ENCODE measurements at regions not wholly inside any gene's neighbourhood (a gene's known extent, or its start where the extent isn't known, plus 50 kb on each side); places are given as distances from the start of the nearest gene placed in this dataset.
"Not testable (repeated sequence)": the region's sequence is repeated elsewhere in the genome, so short reads cannot be mapped to it uniquely, and the experiment has no call there.

DNA sequence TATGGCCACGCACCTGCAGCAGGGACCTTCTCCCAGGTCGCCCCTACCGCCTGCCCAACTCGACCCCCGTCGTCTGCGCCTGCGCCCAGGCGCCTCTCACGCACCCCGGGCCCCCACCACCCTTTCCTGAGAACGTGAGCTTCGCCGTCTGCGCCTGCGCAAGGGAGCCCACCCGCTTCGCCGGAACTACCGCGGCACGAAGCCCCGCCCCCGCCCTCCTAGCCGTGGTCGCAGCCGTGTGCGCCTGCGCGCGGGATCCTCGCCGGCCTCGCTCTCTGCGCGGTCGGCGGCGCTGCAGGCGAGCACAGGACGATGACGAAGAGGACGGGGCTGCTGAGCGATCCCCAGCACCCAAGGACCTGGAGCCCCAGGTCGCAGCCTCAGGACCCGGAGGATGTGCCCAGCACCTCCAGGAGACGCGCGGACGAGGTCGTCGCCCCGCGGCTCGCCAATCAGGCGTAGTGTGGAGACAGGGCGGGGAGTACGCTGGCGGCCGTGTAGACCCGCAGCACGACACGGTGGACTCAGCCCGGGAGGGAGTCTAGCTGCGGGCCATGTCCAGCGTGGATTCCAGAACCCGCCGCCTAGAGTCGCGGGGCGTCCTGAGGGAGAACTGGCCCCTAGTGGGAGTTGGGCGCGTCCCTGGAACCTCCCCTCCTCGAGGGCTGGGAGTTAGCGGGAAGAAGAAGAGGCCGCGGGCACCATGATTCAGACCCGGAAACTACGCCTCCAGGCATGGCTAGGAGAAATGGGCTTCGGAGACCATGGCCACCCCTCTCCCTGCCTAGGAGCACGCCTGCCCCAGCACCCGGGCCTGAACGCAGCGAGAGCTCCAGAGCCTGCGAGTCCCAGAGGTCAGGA, 1120.8 kb upstream of the TMEM132C start:
- peak; percentile 75 for DNase-seq

DNA sequence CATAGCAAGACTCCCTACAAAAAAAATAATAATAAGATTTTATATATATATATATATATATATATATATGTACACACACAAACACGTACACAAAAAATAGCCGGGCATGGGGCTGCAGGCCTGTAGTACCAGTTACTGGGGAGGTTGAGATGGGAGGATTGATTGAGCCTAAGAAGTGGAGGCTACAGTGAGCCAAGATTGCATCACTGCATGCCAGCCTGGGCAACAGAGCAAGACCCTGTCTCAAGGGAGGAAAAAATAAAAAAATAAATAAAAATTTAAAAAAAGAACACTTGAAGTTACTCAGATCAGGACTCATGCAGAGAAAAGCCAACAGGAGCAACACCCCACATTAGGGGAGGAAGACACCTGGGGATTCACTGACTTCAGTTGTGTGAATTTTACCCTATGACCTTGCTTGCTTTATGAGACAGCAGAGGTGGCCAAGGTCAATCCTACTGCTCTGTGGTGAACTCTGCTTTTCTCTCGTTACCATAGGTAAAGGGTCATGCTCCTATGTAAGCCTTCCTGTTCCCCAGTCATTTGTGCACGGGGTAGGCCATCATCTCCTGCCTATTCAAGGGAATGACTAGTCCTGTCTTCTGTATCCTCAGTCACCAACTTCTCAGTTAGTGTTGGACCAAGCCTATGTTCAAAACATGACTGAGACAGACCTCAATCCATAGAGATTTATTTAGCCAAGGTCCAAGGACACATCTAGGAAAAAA, 1119.8 kb upstream of the TMEM132C start:
- no peak for DNase-seq

DNA sequence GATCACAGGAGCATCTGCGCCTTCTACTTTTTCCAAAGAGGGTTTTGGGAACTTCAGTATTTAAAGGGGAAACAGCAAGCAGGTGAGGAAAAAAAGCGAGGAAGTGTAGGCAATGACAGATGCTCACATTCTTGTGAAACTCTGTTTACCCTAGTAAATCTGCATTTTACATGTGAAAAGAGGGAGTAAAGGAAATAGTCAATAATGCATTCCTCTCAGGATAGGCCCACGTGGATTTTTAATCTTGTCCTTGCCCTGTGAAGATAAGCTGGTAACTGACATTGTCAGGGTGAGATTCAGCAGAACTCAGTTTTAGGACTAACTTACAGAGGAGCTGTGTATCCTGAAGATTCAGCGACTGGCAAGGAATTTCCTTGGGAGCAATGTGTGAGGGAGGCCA, 1119.2 kb upstream of the TMEM132C start:
- DNase-seq: no peak

DNA sequence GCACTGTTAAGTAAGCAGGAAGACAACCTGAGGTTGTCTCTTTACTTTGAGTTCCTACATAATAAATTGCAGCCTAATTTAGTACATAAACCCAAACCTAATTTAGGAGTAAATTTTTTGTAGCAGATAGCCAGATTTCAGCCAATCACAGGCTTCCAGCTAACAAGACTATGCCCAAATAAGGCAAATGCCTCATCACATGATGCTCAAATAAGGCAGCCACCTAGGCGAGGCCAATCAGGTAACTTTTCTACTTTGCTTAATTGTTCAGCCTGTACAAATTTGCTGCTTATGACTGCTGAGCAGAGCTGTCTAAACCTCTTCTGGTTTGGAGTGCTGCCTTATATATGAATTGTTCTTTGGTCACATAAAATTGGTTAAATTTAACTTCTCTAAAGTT, 1118.7 kb upstream of the TMEM132C start:
- DNase-seq: no peak

DNA sequence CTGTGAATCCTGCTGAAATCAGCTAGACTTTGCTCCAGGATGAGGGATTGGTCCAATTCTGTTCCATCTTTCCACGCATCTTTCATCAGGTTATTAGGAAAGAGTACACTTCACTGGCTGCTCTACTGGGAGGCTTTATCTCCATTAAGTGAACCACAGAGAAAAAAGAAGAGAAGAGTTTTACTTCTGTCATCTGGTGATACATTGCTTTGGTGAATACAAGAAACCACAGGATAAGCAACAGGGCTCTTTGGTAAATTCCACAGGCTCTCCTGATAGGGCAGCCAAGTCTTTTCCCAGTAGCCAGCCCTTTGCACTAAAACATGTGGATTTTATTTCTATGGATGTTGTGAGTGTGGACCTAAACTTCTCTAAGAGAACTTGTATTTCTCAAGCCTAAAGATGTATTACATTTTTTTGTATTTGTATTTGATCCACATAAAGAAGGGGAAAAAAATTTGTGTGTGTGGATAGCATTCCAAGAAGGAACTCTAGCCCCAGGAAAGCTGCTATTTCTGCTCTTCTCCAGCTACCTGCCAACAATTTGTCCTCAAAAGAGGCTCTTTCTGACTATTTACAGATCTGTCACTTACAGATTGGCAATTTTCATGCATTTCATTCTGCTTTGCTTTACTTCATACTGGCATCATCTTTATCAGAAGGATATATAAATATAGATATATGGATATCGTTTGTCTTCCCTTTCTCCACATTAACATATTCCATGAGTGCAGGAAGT, 1117.6 kb upstream of the TMEM132C start:
- no peak for DNase-seq

DNA sequence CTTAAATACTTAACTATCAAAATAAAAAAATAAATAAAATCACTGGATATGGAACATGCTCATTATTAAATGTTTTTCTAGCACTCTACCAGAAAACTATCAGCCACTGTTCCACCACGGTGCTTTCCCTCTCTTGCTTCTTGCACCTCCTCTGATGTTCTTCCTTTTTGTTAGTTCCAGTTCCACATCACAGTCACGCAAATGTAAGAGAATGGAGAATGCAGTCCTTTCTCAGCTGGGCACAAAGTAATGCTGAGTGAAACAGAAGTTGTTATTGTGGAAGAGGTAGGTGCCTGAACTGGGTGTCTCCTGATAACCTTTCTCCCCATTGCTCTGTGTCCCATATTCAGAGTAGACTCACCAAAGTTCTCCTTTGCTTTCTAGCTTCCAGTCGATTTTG, 1116.9 kb upstream of the TMEM132C start:
- DNase-seq: no peak

DNA sequence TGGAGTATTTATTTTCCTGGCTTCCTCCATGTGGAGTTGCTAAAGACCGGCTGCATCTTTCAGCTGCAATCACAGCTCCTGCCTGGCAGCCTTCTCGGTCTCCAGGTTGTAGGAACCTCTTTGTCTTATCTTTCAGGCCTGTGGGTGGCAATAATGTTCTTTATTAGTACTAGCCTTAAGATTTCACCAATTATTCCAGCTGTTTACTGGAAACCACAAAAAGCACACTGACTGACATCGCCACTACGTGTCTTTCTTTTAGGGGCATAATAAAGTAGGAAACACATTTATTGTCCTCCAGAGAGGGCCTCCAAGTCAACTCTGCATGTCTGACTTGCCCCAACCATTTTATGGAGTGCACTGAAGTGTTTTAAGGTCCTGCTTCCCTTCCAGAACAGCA, 1116.5 kb upstream of the TMEM132C start:
- no peak for DNase-seq

DNA sequence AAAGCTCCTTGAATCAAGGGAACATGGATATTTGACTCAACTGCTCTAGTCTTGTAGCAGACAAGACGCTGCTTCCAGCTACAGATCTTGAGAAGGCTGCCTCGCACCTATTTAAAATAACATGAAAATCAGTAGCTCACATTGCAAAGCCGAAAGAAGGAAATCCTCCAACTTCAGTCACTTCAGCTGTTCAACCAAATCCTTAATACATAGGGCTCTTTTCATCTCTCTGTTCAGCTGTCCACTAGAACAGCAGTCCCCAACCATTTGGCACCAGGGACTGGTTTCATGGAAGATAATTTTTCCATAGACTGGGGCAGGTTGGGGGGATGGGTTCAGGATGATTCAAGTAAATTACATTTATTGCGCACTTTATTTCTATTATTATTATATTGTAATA, 1116.0 kb upstream of the TMEM132C start:
- no peak for DNase-seq

DNA sequence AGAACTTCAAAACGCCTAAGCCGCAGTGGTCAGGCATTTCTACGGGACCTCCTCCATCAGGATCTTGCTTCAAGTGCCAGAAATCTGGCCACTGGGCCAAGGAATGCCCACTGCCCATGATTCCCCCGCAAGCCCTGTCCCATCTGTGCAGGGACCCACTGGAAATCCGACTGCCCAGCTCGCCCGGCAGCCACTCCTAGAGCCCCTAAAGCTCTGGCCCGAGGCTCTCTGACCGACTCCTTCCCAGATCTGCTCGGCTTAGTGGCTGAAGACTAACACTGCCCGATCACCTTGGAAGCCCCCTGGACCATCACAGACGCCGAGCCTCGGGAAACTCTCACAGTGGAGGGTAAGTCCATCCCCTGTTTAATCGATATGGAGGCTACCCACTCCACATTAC, 1113.0 kb upstream of the TMEM132C start:
- no peak for DNase-seq

DNA sequence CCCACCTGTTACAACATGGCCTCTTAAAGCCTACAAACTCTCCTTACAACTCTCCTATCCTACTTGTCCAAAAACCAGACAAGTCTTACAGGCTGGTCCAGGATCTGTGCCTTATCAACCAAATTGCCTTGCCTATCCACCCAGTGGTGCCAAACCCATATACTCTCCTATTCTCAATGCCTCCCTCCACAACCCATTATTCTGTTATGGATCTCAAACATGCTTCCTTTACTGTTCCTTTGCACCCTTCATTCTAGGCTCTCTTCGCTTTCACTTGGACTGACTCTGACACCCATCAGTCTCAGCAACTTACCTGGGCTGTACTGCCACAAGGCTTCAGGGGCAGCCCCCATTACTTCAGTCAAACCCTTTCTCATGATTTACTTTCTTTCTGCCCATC, 1112.1 kb upstream of the TMEM132C start:
- not testable (repeated sequence) for DNase-seq

DNA sequence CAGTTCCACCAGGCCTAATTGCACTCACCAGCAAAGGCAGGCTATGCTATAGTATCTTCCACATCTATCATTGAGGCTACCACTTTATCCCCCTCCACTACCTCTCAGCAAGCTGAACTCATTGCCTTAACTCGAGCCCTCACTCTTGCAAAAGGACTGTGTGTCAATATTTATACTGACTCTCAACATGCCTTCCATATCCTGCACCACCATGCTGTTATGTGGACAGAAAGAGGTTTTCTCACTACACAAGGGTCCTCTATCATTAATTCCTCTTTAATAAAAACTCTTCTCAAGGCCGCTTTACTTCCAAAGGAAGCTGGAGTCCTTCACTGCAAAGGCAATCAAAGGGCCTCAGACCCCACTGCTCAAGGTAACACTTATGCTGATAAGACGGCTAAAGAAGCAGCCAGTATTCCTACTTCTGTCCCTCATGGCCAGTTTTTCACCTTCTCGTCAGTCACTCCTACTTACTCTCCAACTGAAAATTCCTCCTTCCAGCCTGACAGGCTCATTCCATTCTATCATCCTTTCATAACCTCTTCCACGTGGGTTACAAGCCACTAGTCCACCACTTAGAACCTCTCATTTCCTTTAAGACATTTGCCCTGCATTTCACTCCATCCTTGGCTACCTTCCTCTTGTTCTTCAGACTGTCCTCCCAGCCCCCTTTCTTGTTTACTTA, 1110.9 kb upstream of the TMEM132C start:
- not testable (repeated sequence) for DNase-seq

DNA sequence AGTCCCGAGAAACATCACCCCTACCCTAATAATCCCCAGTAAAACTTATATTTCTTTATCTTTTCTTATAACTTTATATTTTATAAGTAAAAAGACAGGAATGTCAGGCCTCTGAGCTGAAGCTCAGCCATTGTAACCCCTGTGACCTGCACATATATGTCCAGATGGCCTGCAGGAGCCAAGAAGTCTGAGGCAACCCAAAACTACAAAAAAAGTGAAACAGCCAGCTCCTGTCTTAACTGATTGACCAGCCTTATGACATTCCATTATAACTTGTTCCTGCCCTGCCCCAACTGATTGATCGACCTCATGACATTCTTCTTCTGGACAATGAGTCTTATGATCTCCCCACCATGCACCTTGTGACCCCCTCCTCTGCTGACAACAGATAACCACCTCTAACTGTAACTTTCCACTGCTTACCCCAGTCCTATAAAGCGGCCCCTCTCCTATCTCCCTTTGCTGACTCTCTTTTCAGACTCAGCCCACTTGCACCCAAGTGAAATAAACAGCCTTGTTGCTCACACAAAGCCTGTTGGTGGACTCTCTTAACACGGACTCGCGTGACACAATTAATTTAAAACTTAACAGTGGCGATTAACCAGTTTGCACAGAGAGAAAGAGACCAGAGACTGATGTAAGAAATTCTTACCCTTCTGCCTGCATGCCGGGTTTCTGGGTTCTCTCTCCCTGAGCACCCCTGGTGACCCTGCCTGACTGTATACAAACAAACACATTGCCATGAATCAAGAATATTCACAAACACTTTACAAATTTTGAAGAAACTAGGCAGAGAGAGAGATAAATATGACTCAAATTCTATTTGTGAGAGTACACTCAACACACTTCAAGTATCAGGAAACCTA, 1109.2 kb upstream of the TMEM132C start:
- DNase-seq: not testable (repeated sequence)

DNA sequence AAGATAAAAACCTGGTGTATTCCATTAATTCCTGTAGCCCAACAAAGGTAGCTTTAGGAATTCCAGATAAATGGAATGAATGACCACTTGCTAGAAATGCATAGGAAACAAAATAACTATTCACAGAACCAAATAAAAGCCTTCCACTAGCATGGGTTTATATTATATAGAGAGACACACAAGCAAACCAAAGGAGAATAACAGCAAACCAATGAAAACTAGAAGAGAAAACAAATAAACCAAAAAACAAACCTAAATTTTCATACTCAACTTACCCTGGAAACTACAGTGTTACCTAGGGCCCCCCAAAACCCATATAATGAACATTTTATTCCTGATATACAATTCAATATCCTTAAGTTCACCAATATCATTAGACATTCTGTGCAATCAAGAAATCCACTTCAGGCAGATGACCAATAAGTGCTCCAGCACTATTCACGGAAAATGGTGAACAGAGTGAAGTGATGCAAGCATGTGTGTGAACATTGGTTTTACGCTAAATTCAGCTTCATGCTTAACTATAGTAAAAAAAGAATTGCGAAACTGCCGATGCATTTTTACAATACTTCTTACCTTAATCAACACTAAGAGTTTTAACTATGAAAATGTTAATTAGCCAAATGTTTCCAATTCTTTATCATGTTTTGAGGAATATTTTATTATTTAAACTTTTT, 1108.4 kb upstream of the TMEM132C start:
- no peak for DNase-seq

DNA sequence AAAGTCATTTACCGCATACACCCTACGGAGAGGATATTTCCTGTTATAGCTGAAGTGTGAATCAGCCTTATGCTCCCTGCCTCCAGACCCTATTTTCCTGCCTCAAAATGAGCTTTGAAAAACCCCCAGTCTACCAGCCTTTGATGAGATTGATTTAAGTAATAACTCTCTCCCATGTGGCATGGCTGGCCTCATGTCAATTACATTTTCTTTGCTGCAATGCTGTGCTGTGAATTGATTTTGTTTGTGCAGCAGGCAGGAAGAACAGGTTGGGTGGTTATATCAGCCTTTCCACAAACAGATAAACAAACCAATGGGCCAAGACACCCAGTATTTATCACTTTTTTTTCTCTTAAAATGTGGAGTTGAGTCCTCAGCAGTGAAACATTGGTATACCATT, 1105.5 kb upstream of the TMEM132C start:
- no peak for DNase-seq

DNA sequence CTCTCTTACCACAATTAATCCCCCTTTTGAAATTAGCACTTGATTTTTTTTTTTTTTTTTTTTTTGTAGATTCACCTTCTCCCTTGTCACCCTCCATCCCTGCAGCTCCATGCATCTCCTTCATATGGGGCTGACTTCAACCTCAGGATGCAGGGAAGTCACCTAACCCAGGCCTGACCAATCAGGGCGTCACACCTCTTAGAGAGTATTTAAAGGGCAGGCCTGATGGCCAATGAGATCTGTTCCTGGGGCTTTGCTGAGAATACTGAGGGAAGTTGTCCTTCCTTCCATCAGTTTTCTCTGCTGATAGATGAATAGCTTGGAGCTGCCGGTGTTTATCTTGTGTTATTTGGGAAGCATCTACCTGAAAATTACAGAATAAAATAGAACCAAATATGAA, 1104.7 kb upstream of the TMEM132C start:
- no peak for DNase-seq

DNA sequence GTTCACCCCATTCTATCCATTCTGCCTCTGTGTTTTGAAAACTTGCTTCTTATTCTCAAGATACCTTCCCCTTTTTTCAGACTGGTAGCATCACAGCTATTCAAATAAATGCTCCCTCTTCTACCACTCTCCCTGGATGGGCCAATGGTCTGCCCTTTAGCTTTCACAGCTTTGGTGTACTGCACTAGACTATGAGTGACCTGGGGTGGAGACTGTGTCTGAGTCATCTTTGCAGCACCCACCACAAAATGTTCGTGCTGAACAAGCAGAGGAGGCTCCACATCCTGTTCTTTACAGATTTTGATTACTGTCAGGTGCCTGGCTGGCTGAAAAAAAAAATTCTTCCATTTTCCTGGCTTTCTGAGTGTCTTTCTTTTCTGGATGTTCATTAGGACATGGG, 1104.1 kb upstream of the TMEM132C start:
- DNase-seq: no peak

DNA sequence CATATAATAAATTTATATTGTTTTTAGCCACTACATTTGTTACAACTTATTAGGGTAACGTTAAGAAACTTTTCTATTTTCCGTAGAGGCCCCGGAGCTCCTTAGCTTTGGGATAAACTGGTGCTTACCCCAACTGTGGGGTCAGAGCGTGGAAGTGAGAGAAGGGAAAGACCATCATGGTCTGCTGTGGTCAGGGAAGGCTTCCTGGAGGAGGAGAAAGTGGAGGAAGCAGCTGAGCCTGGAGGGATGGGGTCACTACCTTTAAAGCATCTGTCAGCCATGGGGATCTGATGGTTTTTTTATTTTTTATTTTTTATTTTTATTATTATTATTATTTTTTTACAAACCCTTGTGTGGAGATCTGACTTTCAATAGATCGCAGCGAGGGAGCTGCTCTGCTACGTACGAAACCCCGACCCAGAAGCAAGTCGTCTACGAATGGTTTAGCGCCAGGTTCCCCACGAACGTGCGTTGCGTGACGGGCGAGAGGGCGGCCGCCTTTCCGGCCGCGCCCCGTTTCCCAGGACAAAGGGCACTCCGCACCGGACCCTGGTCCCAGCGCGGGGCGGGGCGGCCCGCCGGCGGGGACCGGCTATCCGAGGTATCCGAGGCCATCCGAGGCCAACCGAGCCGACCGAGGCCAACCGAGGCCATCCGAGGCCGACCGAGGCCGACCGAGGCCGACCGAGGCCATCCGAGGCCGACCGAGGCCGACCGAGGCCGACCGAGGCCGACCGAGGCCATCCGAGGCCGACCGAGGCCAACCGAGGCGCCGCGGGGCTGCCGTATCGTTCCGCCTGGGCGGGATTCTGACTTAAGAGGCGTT, 1101.2 kb upstream of the TMEM132C start:
- DNase-seq: peak; percentile 70

DNA sequence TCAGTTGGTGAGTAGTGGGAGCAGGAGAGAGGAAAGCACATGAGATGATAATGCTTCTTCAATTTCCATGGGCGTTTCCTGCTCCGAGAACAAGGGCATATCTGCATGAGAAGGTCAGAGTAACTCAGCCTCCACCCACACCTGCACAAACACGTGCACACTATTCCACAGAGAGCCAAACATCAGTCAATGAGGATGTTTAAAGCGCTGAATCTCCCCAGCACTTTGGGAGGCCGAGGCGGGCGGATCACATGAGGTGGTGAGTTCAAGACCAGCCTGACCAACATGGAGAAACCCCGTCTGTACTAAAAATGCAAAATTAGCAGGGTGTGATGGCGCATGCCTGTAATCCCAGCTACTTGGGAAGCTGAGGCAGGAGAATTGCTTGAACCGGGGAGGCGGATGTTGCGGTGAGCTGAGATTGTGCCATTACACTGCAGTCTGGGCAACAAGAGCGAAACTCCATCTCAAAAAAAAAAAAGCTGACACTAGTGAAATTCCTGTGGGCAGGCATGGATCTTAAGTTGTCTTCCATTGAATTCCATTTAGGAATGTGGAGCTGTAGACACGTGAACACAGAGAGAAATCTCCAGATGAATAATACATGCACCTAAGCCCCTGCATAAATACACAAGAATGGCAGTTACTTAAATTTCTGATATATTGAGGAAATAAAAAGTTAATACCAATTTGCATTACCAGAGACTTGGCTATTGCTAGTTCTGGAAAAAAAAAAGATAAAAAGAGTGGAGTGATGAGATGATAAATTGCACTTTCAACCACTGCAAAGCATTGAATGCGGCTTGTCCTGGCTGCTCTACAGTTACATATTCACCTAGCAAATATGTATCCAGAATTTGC, 1097.4 kb upstream of the TMEM132C start:
- no peak for DNase-seq

Measured in left kidney (tissue), 1 donor.